Ecto neural progenitor cell (in vitro differentiated cells): ENCODE measurements at regions not wholly inside any gene's neighbourhood (a gene's known extent, or its start where the extent isn't known, plus 50 kb on each side); places are given as distances from the start of the nearest gene placed in this dataset.
"Not testable (repeated sequence)": the region's sequence is repeated elsewhere in the genome, so short reads cannot be mapped to it uniquely, and the experiment has no call there.

ENCODE experiments used
- DNase-seq: peaks from one replicate; pipeline ENCODE4 v3.0.0-alpha.2; 2018; ENCODE audit warnings: low spot score

DNA sequence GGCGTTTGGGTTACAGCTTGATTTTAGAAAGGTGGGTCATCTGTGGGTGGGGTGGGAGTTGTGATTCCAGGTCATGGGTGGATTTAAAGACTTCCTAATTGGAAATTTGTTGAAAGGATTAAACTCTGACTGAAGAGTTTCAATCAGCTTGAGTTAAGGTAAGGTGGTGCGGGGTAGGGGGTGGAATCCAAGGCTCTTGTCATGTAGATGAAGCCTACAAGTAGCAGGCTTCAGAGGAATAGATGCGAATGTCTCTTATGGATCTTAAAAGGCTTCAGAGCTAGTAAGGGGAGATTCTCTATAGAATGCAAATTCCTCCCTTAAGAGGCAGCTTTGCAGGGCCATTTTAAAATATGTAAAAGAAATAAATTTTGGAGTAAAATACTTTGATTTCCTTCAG, 645.3 kb downstream of the FRK start:
- no peak for DNase-seq

DNA sequence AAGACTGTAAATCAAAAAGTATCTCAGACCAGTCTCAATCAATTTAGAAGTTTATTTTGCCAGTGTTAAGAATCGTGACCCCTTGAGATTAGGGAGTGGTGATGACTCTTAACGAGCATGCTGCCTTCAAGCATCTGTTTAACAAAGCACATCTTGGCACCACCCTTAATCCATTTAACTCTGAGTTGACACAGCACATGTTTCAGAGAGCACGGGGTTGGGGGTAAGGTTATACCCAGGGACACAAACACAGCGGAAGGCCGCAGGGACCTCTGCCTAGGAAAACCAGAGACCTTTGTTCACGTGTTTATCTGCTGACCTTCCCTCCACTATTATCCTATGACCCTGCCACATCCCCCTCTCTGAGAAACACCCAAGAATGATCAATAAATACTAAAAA, 645.8 kb downstream of the FRK start:
- not testable (repeated sequence) for DNase-seq

DNA sequence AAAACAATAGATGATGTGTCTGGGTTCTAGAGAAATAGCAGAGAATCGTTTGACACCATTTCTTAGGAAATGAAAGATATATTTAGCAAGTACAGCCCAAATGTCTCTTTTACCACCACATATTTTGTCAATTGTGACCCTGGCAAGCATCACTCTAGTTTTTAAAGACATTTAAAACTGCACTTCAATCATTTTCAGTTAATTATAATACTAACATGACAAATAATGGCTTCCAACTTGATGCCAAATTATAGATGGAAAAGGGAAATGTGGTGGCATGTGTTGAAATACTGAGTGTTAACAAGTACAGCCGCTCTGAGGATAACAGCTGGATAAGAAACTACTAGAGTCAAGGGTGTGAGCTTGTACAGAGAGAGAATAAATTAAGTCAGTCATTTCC, 648.9 kb downstream of the FRK start:
- no peak for DNase-seq

DNA sequence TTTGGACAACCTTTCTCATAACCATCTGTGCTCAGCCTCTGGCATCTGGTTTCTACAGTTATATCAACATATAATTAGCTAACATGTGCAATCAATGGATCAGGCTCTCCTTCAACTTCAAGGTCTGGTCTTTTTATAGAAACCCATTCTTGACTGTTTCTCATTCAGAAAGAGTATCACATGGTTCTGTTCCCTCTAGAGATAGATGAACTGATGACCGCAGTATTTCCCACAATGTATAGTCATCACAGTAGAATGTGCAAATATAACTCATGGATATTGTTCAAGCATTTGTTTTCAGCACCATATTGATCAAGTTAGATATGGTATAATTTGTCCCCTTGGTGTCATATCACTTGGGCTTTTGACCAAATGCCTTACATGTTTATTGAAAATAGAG, 656.2 kb downstream of the FRK start:
- DNase-seq, result no peak

DNA sequence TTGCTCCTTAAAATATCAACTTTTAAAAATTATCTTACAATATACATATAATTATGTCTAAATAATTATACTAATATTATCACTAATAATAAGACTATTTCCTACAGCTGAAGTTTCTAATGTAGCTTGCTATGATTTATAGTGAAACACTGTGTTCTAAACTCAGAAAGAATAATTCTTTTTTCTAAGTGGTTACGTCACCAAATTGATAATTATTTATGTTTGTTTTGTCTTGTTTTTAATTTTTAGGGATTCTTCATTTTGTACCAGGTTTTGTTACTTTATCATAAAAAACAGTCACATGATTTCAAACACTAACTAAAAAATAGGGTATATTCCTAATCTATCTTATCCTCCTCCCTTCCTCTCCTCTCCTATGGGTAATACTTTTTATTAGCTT, 662.1 kb downstream of the FRK start:
- no peak for DNase-seq

DNA sequence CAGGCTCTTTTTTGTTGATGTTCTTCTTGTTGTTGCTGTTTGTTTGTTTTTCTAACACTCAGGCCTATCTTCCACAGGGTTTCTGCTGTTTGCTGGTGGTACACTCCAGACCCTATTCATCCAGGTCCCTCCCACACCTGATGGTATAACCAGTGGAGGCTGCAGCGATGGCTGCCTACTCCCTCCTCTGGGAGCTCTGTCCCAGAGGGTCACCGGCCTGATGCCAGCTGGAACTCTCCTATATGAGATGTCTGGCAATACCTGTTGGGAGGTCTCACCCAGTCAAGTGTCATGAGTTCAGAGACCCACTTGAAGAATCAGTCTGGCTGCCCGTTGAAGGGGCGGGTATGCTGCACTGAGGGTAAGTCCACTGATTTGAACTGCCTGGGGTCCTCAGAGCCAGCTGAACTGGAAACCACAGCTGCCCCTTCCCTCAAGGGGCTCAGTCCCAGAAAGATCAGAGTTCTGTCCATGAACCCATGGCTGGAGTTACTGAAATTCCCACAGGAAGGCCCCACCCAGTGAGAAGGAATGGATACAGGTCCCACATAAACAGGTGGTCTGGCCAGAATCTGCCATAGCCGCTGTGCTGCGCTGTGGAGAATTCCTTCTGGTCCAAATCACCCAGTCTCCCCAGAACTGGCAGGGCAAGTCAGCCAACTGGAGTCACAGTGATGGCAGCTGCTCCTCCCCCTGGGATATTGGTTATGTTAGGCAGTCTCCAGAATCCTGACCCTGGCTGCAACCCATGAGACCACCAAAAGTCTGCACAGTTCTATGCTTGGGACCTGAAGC, 664.4 kb downstream of the FRK start:
- no peak for DNase-seq

DNA sequence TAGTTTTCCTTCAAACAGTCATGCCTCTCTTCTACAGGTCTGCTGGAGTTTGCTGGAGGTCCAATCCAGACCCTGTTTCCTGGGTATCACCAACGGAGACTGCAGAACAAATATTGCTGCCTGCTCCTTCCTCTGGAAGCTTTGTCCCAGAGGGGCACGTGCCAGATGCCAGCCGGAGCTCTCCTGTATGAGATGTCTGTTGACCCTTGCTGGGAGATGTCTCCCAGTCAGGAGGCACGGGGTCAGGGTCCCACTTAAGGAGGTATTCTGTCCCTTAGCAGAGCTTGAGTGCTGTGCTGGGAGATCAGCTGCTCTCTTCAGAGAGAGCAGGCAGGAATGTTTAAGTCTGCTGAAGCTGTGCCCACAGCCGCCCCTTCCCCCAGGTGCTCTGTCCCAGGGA, 666.9 kb downstream of the FRK start:
- no peak for DNase-seq

DNA sequence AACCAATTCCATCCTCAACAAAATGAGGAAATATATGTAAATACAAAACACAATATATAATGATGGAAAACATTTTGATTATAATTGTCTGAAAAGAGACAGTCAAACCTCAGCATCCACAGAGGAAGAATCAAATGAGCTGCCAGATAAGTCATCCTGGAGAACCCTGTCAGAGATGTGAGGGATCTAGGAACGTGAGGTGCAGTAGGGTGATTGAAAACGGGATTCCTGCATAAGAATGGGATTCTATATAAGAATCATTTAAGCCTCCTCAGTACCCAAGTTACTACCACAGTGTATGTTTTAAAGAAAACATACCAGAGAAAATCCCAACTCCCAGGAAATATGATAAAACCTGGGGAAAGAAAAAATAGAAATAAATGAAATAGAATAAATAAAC, 690.5 kb downstream of the FRK start:
- DNase-seq, result no peak

DNA sequence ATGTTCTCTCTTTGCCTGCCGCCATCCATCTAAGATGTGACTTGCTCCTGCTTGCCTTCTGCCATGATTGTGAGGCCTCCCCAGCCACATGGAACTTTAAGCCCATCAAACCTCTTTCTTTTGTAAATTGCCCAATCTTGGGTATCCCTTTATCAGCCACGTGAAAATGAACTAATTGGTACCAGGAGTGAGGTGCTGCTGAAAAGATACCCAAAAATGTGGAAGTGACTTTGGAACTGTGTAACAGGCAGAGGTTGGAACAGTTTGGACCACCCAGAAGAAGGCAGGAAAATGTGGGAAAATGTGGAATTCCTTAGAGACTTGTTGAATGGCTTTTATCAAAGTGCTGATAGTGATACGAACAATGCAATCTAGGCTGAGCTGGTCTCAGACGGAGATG, 694.9 kb downstream of the FRK start:
- DNase-seq, result no peak

DNA sequence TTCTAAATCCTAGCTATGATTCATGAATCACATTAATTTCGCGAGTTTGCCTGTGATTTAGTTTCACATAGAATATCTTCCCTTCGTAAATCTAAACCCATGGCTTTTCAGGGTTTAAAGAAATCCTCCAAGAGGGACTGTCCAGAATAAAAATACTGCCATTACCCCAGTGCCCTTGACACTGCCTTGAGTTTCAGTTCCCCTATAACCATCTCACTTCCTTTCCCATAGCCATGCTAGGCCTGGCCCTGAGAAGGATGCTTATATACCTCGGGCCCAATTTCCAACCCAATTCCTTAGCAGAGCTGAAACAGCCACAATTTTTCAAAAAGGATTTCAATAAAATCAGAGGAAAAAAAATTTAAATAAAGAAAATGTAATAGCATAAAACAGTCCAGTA, 697.3 kb downstream of the FRK start:
- no peak for DNase-seq

DNA sequence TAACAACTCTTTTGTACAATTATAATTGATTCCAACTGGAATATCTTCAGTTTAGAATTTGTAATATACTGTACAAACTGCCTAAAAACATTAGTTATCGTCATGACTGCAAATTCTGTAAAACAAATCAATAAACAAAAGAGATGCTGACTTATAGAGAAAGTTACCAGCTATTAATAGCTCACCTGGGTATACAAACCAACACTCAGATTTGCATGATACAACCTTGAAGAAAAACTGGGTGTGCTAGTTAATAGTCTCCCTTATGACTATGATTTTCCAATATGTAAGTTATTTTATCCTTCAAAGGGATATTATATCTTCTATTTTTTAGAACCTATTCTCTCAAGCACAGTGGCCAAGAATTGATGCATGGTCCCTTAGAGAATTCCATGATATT, 698.5 kb downstream of the FRK start:
- no peak for DNase-seq

DNA sequence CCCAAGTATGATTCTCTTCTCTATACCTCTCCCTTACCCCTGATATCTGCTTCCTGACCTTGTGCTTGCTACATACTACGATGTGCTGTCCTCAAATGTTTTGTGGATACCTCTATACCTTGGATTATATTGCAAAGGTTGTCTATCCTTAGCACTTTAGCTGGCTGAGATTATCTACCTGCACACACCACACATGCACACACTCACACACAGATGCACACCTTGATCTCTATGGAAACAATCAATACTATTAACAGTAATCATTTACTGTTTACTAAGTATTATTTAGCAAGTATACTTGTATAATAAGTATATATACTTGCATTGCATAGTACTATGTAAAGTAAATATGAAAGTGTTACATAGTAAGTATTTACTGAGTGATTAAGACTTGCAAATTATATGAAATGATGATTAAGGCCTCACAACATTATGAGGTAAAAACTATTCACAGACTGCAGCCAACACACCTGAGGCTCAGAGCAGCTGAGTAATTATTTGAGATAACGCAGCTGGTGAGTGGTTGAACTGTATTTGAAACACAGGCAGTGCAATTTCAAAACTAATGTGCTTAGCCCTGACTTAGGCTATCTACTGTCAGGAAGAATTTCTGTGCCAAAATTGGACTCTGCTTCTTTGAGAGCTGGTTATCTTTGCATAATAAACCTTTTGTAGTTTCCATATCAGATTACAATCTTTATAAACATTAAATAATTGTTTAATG, 699.9 kb downstream of the FRK start:
- no peak for DNase-seq

DNA sequence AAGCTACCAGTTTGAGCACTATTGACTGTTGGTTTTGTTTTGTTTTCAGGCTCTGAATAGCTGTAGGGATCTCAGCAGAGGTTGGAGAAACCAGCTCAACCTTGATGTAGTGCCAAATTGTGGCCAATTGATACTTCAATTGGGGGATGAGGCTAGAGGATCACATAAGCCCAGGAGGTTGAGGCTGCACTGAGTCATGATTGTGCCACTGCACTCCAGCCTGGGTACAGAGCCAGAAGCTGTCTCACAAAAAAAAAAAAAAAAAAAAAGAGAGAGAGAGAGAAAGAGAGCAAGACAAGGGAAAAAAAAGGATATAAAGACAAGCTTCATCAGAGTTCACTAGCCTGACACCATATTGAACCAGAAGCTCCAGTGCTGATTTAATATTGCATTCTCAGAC, 702.1 kb downstream of the FRK start:
- DNase-seq, result no peak

DNA sequence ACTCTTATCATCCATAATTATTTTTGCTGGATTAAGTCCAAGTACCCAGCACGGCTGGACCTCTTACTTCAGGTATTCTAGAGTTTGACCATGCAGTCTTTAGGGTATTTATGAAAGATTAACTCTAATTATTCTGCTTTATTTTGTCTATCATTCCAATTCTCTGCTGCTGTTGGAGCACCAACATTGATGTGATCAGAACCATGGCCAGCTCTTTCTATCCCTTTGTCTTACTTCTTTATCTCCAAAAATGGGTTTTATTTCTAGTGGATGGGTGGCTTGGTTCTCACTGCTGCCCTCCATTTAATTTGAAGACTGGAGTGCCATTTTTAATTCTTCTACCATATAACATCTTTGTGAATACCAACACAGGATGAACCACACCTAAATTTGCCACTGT, 704.3 kb downstream of the FRK start:
- DNase-seq, result no peak

DNA sequence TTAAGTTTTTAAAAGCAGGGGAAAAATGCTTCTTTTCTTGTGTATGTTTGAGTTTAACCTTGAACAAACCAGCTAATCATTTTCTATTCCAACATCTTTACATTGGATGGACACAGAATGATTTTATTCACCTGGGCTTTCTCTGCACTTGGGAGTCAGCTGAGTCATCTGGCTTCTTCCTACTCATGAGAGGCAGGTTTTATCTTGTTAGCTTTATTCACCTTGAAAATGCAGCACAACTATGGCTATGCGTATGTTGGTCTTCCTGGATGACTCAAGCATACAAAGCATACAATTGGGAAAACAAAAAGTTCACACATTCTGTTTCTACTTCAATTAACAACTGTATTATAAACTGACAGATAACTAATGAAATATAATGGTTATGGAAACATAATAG, 737.7 kb downstream of the FRK start:
- DNase-seq, result no peak

DNA sequence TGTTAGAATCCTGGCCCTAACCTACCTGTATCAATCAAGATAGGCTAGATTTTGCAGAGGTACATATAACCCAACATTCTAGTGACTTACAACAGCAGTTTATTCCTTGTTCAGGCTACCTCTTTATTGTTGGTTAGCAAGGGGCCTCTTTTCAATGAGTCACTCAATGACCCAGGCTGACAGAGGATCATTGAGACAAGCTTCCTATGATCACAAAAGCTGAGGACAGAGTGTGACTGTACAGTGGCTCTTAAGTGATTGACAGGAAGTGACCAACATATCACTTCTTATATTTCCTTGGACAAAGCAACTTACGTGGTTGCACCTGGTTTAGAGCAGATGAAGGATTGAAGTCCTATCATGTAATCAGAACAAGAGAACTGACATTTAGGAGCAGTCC, 740.9 kb downstream of the FRK start:
- no peak for DNase-seq

DNA sequence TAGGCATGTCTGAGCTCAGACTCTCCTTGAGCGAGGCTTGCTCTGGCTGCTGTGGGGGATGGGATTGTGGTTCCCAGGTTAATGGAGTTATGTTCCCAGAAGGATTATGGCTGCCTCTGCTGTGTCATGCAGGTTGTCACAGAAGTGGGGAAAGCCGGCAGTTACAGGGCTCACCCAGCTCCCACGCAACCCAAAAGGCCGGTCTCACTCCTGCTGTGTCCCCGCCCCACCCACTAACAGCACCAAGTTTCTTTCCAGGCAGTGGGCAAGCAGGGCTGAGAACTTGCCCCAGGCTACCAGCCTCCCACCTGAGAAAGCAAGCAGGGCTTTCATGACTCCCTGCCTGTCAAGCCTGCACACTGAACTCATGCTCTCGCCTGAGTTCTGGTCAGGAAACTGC, 750.5 kb downstream of the FRK start:
- no peak for DNase-seq

DNA sequence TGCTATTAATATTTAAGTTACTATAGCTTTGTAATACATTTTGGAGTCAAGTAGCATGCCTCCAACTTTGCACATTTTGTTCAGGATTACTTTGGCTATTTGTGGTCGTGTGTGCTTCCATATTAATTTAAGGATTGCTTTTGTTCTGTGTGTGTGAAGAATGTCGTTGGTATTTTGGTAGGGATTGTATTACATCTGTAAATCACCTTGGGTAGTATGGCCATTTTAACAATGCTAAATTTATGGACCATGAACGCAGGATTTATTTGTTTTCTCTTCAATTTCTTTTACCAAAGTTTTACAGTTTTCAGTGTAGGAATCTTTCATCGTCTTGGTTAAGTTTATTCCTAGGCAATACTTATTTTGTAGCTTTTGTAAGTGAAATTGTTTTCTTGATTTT, 758.0 kb downstream of the FRK start:
- no peak for DNase-seq

DNA sequence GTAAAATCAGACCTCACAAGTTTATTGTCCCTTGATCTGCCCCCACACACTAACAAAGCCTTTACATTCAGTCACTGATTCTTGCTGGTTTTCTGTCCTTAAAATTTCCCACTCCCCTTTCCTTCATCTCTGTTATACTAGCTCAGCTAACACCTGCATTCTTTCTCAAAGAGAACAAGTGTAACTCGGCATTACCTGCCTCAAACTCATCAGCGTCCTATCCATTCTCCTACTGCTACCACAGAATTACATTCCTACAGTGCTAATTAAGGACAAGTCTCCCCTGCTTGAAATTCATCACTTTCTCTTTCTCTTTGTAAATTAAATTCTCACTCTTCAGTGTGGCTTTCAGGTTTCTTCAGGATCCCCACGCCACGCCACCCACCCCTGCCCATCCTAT, 773.2 kb downstream of the FRK start:
- DNase-seq, result no peak

DNA sequence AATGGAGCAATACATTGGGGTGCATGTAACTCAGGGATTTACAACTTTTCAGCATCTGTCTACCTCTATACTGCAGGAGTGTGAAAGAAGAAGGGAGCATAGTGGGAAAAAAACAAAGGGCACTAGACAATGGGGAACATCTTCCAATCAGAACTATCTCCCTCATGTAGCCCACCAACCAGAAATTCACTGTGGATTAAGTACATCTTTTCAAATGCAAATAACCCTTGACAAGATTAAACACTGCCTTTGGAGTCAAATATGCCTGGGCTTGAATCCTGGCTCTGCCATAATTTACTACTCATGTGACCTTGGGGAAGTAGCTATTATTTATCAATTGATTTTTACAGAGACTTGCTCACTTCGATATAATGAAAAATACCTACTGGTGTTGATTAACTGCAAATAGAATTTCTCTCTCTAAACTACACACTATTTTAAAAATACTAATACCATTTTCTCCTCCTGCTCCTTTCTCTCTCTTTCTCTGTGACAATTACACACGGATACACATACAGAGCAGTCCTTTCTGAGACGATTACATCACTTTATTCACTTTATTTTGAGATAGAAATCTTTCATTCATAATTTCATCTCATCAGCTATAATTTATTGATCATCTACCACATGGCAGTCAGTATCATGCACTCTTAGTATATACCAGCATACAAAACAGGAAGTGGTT, 783.7 kb downstream of the FRK start:
- DNase-seq, result no peak

DNA sequence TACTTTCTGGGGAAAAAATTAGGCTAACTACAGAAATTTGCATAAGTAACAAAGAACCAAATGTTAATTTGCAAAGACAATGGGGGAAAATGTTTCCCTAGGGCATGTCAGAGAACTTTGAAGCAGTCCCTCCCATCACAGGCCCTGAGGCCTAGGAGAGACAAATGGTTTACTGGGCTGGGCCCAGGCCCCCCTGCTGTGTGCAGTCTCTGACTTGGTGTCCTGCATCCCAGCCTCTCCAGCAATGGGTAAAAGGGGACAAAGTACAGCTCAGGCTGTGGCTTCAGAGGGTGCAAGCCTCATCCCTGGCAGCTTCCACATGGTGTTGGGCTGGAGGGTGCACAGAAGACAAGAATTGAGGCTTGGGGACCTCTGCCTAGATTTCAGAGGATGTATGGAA, 788.4 kb downstream of the FRK start:
- DNase-seq, result no peak

DNA sequence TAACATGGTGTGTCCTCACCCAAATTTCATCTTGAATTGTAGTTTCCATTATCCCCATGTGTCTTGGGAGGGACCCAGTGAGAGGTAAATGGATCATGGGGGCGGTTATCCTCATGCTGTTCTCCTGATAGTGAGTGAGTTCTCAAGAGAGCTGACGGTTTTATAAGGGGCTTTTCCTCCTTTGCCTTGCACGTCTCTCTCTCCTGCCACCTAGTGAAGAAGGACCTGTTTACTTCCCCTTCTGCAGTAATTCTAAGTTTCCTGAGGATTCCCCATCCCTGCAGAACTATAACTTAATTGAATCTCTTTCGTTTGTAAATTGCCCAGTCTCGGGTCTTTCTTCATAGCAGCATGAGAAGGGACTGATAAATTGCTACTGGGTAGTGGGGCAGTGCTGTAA, 789.3 kb downstream of the FRK start:
- DNase-seq, result no peak

DNA sequence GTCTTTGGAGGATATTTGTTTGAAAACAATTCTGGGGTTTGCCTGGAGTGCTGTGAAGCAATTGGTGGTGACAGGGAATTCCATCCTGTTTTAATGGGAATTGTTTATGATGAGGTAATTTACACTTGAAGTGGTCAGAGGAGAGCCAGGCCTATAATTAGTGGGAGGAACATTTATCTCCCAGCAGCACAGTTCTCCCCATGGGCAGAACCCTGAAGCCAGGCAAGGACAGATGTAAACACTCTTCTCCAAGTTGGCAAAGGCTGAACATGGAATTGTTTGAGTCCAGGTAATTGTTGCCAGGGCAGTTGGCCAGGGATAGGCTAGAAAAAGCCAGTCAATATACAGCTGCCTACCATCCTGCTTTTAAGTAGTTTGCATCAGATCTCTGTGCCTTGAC, 789.7 kb downstream of the FRK start:
- DNase-seq, result no peak
